Thyroid gland (tissue), 4 donors: ENCODE measurements at regions not wholly inside any gene's neighbourhood (a gene's known extent, or its start where the extent isn't known, plus 50 kb on each side); places are given as distances from the start of the nearest gene placed in this dataset.

Experiments used
- DNase-seq, 2 donors: peaks; one replicate each; pipeline ENCODE4 v3.0.0-alpha.2; 2019
- H3K27ac ChIP-seq, 3 donors: fragments of 200-600 bp; sonication (generic); 1 replicate in 2 of 3; 2 replicates in 1 of 3; pipeline ENCODE4 v1.5.1; 2016 to 2019; ENCODE audit warnings: mild to moderate bottlenecking in 1 of 3, moderate library complexity in 1 of 3
- H3K27me3 ChIP-seq: fragments of 200-600 bp; sonication (generic); one replicate; pipeline ENCODE4 v1.5.1; 2019
- H3K36me3 ChIP-seq, 2 donors: fragments of 200-600 bp; sonication (generic); one replicate each; pipeline ENCODE4 v1.5.1; 2016 to 2019
- H3K4me1 ChIP-seq, 2 donors: fragments of 200-600 bp; sonication (generic); one replicate each; pipeline ENCODE4 v1.5.1; 2017 to 2019
- H3K4me3 ChIP-seq, 3 donors: fragments of 200-600 bp; sonication (generic); replicated peaks in 1 of 3; 1 replicate in 2 of 3; 2 replicates in 1 of 3; pipeline ENCODE4 v1.5.1; 2016; ENCODE audit warnings: mild to moderate bottlenecking in 1 of 3
- H3K9me3 ChIP-seq: fragments of 200-600 bp; sonication (generic); one replicate; pipeline ENCODE4 v1.5.1; 2017
- CTCF ChIP-seq, 6 experiments: fragments of 200-600 bp in 3 of 6; fragments of 450-650 bp in 3 of 6; sonication (generic) in 3 of 6; IDR thresholded peaks; one replicate each; pipeline ENCODE4 v1.5.1; 2016 to 2019; ENCODE audit warnings: antibody characterized with exemption in 6 of 6, mild to moderate bottlenecking in 2 of 6, inconsistent platforms in 1 of 6, moderate library complexity in 1 of 6
- POLR2A ChIP-seq, 2 donors: fragments of 450-650 bp; IDR thresholded peaks; one replicate each; pipeline ENCODE4 v1.6.1; 2017; ENCODE audit warnings: antibody characterized with exemption in 2 of 2, mild to moderate bottlenecking in 2 of 2, moderate library complexity in 1 of 2
- WGBS, 2 donors: methylation state at CpG; one replicate each; pipeline ENCODE4 v1.1.5; 2017; 5-methylcytosine and 5-hydroxymethylcytosine counted together
- intact Hi-C: fragments of 100-400 bp; cut with DNase I; formaldehyde crosslinking; loops from one replicate; pipeline ENCODE4 v1.15.1; 2023

- Histone ChIP-seq H3K36me3 (no peaks in the 10 kb centered on the region), H3K27me3 (no peaks in the 10 kb centered on the region), H3K9me3 (no peaks in the 10 kb centered on the region), H3K27ac (no peak overlapping the region), H3K4me1 (no peaks in the 10 kb centered on the region), H3K4me3 (no peak overlapping the region)
- TF ChIP-seq POLR2A (IDR thresholded peaks at IDR 0.05) (no peak), CTCF (IDR thresholded peaks at IDR 0.05) (no peak)
- WGBS, 2 donors, result 78 to 87% methylated on average over 2 of the region's 2 CpGs
- intact Hi-C loops, result no loop called here
- DNase-seq, result no peak
Measured at GRCh38 chr18:38310936-38311335, 745.3 kb upstream of the CELF4 start.

GRCh38 chr18:38307914-38308313 is 742.3 kb upstream of the CELF4 start:
- no peak overlapping the region for H3K4me3 ChIP-seq
- H3K27me3 ChIP-seq, result no peaks in the 10 kb centered on the region
- no peak overlapping the region for H3K27ac ChIP-seq
- no peak for TF ChIP-seq POLR2A (IDR thresholded peaks at IDR 0.05)
- TF ChIP-seq CTCF (IDR thresholded peaks at IDR 0.05), result no peak
- no peaks in the 10 kb centered on the region for H3K4me1 ChIP-seq
- no peaks in the 10 kb centered on the region for H3K9me3 ChIP-seq
- H3K36me3 ChIP-seq, result no peaks in the 10 kb centered on the region
- 79 to 87% methylated on average over 5 of the region's 5 CpGs for WGBS, 2 donors
- DNase-seq, result no peak
- intact Hi-C loops, result no loop called here

- TF ChIP-seq CTCF (IDR thresholded peaks at IDR 0.05) (no peak), POLR2A (IDR thresholded peaks at IDR 0.05) (no peak)
- Histone ChIP-seq H3K4me1 (no peaks in the 10 kb centered on the region), H3K36me3 (no peaks in the 10 kb centered on the region), H3K27me3 (no peaks in the 10 kb centered on the region), H3K4me3 (no peak overlapping the region), H3K9me3 (no peaks in the 10 kb centered on the region), H3K27ac (no peak overlapping the region)
- DNase-seq, result no peak
- 88 to 89% methylated on average over 4 of the region's 4 CpGs for WGBS, 2 donors
- intact Hi-C loops, result no loop called here
Measured at GRCh38 chr18:38305961-38306360, 740.4 kb upstream of the CELF4 start.

GRCh38 chr18:38301621-38302020 is 736.0 kb upstream of the CELF4 start:
- TF ChIP-seq CTCF (IDR thresholded peaks at IDR 0.05), result no peak
- no peak for TF ChIP-seq POLR2A (IDR thresholded peaks at IDR 0.05)
- no peak overlapping the region for H3K4me3 ChIP-seq
- H3K4me1 ChIP-seq, result no peaks in the 10 kb centered on the region
- H3K27ac ChIP-seq, result no peak overlapping the region
- H3K9me3 ChIP-seq, result no peaks in the 10 kb centered on the region
- no peaks in the 10 kb centered on the region for H3K27me3 ChIP-seq
- H3K36me3 ChIP-seq, result no peaks in the 10 kb centered on the region
- intact Hi-C loops, result no loop called here
- no peak for DNase-seq

GRCh38 chr18:38297910-38298309 is 732.3 kb upstream of the CELF4 start:
- DNase-seq, result no peak
- Histone ChIP-seq H3K4me1 (no peaks in the 10 kb centered on the region), H3K4me3 (no peak overlapping the region), H3K36me3 (no peaks in the 10 kb centered on the region), H3K27ac (no peak overlapping the region), H3K9me3 (no peaks in the 10 kb centered on the region), H3K27me3 (no peaks in the 10 kb centered on the region)
- intact Hi-C loops, result no loop called here
- WGBS, 2 donors, result 89 to 94% methylated on average over 4 of the region's 4 CpGs
- TF ChIP-seq CTCF (IDR thresholded peaks at IDR 0.05) (no peak), POLR2A (IDR thresholded peaks at IDR 0.05) (no peak)
